H1 (cell line): ENCODE measurements at regions not wholly inside any gene's neighbourhood (a gene's known extent, or its start where the extent isn't known, plus 50 kb on each side); places are given as distances from the start of the nearest gene placed in this dataset.

Experiments used
- BRCA1 ChIP-seq: IDR thresholded peaks from 2 replicates; pipeline ENCODE4 v1.6.1; 2012; ENCODE audit warnings: low read depth, low read length, improper control_type of control experiment
- KDM5A ChIP-seq: fragments of 200-600 bp; IDR thresholded peaks from 2 replicates; pipeline ENCODE4 v1.7.1; 2012; ENCODE audit warnings: mild to moderate bottlenecking, low read length, inconsistent platforms, mixed read lengths

- TF ChIP-seq BRCA1 (no peak), KDM5A (no peak)
Measured at GRCh38 chr10:78292250-78292981, 258.8 kb downstream of the RPS24 start (continued).
